NOMO-1 treated with DMSO at 0.1 percent for 48 hours (cell line): ENCODE measurements at regions not wholly inside any gene's neighbourhood (a gene's known extent, or its start where the extent isn't known, plus 50 kb on each side); places are given as distances from the start of the nearest gene placed in this dataset.
"Not testable (repeated sequence)": the region's sequence is repeated elsewhere in the genome, so short reads cannot be mapped to it uniquely, and the experiment has no call there.

ENCODE experiments used
- DNase-seq: peaks from one replicate; lab custom pipeline; 2025; ENCODE audit not compliant: unreplicated experiment; lab: John Stamatoyannopoulos, UW

- DNase-seq: no peak
These were observed 88.2 kb upstream of the SEMA3C start for GRCh38 chr7:81007051-81007450.

GRCh38 chr7:81005254-81005653 is 86.4 kb upstream of the SEMA3C start:
- DNase-seq: no peak

- DNase-seq: no peak
These were observed 85.2 kb upstream of the SEMA3C start for GRCh38 chr7:81004098-81004497.

- DNase-seq: no peak
These were observed 84.5 kb upstream of the SEMA3C start for GRCh38 chr7:81003326-81003725.

GRCh38 chr7:81002421-81002820 is 83.6 kb upstream of the SEMA3C start:
- DNase-seq: no peak

- no peak for DNase-seq
These were observed 80.9 kb upstream of the SEMA3C start for GRCh38 chr7:80999771-81000170.

GRCh38 chr7:80999100-80999499 is 80.2 kb upstream of the SEMA3C start:
- DNase-seq: no peak

GRCh38 chr7:80997841-80998240 is 79.0 kb upstream of the SEMA3C start:
- DNase-seq: no peak

- not testable (repeated sequence) for DNase-seq
These were observed 77.4 kb upstream of the SEMA3C start for GRCh38 chr7:80996236-80996635.

GRCh38 chr7:80991654-80992053 is 72.8 kb upstream of the SEMA3C start:
- no peak for DNase-seq

GRCh38 chr7:80984619-80985018 is 65.8 kb upstream of the SEMA3C start:
- DNase-seq: no peak

GRCh38 chr7:80981405-80981804 is 62.6 kb upstream of the SEMA3C start:
- DNase-seq: no peak

- DNase-seq: no peak
These were observed 58.9 kb upstream of the SEMA3C start for GRCh38 chr7:80977751-80978150.

GRCh38 chr7:80974396-80975358 is 55.8 kb upstream of the SEMA3C start:
- no peak for DNase-seq

- DNase-seq: no peak
These were observed 52.4 kb upstream of the SEMA3C start for GRCh38 chr7:80971225-80971624.
